Stimulated activated CD4-positive, alpha-beta T cell treated with anti-CD3 and anti-CD28 coated beads, Interleukin-2, amount 100 ng/mL, for 48 hours (primary cell): ENCODE measurements at regions not wholly inside any gene's neighbourhood (a gene's known extent, or its start where the extent isn't known, plus 50 kb on each side); places are given as distances from the start of the nearest gene placed in this dataset.
"Not testable (repeated sequence)": the region's sequence is repeated elsewhere in the genome, so short reads cannot be mapped to it uniquely, and the experiment has no call there.

ENCODE experiments used
- DNase-seq, 2 donors: peaks; one replicate each; pipeline ENCODE4 v3.0.0-alpha.2; 2020

DNA sequence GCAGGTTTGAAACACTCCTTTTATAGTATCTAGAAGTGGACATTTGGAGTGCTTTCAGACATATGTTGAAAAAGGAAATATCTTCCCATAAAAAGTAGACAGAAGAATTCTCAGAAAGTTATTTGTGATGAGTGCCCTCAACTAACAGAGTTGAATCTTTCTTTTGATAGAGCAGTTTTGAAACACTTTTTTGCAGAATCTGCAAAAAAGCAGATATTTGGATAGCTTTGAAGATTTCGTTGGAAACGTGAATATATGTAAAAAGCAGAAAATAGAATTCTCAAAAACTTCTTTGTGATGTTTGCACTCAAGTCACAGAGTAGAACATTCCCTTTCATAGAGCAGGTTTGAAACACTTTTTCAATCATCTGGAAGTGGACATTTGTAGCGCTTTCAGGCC lies 676.4 kb upstream of the ZNF337 start:
- DNase-seq = not testable (repeated sequence)

DNA sequence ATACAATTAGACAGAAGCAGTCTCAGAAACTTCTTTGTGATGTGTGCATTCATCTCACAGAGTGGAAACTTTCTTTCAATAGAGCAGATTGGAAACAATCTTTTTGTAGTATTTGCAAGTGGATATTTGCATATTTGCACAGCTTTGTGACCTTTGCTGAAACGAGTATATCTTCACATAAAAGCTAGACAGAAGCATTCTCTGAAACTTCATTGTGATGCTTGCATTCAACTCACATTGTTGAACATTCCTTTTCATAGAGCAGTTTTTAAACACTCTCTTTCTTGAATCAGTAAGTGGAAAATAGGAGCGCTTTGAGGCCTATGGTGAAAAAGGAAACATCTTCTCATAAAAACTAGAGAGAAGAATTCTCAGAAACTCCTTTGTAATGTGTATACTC lies 657.9 kb upstream of the ZNF337 start:
- no peak for DNase-seq

DNA sequence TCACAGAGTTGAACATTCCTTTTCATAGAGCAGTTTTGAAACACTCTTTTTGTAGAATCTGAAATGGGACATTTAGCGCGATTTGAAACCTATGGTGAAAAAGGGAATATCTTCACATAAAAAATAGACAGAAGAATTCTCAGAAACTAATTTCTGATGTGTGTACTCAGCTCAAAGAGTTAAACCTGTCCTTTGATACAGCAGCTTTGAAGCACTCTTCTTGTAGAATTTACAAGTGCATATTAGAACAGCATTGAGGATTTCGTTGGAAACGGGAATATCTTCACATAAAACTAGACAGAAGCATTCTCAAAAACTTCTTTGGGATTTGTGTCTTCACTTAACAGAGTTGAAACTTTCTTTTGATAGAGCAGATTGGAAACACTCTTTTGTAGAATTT lies 650.7 kb upstream of the ZNF337 start:
- no peak for DNase-seq

DNA sequence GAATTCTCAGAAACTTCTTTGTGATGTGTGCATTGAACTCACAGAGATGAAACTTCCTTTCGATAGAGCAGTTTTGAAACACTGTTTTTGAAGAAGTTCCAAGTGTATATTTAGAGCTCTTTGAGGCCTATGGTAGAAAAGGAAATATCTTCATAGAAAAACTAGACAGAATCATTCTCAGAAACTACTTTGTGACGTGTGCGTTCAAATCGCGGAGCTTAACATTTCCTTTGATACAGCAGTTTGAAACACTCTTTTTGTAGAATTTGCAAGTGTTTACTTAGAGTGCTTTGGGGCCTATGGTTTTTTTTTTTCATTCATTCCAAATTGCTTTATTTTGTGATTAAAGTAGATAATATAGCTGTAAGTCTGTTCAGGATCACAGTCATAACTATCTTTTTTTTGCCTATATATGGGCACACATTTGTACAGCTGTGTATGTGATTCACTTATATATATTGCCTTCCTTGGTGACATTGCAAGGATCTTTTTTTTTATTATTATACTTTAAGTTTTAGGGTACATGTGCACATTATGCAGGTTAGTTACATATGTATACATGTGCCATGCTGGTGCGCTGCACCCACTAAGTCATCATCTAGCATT lies 643.9 kb upstream of the ZNF337 start:
- not testable (repeated sequence) for DNase-seq

DNA sequence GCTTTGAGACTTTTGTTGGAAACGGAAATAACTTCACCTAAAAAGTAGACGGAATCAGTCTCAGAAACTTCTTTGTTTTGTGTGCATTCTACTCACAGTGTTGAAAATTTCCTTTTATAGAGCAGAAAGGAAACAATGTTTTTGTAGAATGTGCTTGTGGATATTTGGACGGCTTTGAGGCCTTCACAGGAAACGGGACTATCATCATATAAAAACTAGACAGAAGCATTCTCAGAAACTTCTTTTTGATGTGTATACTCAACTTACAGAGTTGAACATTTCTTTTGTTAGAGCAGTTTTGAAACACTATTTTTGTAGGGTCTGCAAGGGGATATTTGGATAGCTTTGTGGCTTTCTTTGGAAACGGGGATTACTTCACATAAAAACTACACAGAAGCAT lies 627.5 kb upstream of the ZNF337 start:
- DNase-seq = no peak

DNA sequence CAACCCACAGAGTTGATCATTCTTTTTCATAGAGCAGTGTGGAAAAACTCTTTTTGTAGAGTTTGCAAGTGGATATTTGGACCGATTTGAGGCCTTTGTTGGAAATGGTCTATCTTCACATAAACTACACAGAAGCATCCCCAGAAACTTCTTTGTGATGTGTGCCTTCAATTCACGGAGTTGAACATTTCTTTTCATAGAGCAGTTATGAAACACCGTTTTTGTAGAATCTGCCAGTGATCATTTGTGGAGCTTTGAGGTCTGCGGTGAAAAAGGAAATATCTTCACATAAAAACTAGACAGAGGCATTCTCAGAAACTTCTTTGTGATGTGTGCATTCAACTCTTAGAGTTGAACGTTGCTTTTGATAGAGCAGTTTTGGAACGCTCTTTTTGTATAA lies 618.4 kb upstream of the ZNF337 start:
- DNase-seq = no peak

DNA sequence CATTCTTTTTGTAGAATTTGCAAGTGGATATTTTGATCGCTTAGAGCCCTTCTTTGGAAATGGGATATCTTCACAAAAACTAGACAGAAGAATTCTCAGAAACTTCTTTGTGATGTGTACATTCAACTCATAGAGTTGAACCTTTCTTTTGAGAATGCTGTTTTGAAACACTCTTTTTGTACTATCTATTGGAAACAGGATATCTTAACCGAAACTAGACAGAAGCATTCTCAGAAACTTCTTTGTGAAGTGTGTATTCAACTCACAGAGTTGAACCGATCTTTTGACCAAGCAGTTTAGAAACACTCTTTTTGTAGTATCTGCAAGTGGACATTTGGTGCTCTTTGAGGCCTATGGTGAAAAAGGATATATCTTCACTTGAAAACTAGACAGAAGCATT lies 613.1 kb upstream of the ZNF337 start:
- DNase-seq = not testable (repeated sequence)

DNA sequence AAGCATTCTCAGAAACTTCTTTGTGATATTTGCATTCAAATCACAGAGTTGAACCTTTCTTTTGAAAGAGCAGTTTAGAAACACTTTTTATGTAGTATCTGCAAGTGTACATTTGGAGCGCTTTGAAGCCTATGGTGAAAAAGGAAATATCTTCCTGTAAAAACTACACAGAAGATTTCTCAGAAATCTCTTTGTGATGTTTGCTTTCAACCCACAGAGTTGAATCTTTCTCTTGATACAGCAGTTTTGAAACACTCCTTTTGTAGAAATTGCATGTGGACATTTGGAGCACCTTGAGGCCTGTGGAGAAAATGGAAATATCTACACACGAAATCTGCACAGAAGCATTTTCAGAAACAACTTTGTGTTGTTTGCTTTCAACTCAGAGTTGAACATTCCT lies 612.3 kb upstream of the ZNF337 start:
- DNase-seq = no peak

DNA sequence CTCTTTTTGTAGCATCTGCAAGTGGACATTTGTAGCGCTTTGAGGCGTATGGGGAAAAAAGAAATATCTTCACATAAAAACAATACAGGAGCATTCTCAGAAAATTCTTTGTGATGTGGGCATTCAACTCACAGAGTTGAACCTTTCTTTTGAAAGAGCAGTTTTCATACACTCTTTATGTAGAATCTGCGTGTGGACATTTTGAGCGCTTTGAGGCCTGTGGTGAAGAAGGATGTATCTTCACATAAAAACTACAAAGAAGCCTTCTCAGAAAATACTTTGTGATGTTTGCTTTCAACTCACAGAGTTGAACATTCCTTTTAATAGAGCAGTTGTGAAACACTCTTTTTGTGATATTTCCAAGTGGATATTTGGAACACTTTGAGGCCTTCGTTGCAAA lies 598.4 kb upstream of the ZNF337 start:
- no peak for DNase-seq

DNA sequence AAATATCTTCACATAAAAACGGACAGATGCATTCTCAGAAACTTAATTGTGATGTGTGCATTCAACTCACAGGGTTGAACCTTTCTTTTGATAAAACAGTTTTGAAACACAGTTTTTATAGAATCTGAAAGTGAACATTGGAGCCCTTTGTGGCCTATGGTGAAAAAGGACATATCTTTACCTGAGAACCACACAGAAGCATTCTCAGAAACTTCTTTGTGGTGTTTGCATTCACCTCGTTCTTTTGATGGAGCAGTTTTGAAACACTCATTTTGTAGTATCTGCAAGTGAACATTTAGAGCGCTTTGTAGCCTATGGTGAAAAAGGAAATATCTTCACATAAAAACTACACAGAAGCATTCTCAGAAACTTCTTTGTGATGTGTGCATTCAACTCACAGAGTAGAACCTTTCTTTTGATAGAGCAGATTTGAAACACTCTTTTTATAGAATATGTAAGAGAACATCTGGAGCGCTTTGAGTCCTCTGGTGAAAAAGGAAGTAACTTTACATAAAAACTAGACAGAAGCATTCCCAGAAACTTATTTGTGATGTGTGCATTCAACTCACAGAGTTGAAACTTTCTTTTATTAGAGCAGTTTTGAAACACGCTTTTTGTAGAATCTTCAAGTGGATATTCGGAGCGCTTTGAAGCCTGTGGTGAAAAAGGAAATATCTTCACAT lies 591.9 kb upstream of the ZNF337 start:
- not testable (repeated sequence) for DNase-seq

DNA sequence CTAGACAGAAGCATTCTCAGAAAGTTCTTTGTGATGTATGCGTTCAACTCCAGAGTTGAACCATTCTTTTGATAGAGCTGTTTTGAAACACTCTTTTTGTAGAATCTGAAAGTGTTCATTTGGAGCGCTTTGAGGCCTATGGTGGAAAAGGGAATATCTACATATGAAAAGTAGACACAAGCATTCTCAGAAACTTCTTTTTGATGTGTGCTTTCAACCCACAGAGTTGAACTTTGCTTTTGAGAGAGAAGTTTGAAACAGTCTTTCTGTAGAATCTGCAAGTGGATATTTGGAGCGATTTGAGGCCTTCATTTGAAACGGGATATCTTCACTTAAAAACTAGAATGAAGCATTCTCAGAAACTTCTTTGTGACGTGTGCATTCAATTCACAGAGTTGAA lies 582.6 kb upstream of the ZNF337 start:
- no peak for DNase-seq

DNA sequence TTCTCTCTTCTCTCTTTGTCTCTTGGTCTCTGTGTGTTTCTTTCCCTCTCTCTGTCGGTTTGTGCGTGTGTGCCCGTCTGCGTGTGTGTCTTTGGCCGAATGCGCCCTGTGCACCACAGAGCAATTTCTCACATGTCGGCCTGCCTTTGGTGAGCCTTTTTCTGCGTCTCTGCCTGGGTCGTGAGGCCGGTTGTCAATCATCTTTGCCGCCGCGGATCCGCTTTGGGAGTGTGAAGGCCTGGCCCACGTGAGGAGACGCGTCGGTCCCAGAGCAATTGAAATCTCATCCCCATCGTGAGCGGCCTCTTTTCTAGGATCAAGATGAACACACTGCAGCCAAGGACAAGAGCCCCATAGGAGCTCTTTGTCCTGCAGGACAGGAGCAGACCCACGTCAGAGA lies 580.7 kb upstream of the ZNF337 start:
- DNase-seq = no peak

DNA sequence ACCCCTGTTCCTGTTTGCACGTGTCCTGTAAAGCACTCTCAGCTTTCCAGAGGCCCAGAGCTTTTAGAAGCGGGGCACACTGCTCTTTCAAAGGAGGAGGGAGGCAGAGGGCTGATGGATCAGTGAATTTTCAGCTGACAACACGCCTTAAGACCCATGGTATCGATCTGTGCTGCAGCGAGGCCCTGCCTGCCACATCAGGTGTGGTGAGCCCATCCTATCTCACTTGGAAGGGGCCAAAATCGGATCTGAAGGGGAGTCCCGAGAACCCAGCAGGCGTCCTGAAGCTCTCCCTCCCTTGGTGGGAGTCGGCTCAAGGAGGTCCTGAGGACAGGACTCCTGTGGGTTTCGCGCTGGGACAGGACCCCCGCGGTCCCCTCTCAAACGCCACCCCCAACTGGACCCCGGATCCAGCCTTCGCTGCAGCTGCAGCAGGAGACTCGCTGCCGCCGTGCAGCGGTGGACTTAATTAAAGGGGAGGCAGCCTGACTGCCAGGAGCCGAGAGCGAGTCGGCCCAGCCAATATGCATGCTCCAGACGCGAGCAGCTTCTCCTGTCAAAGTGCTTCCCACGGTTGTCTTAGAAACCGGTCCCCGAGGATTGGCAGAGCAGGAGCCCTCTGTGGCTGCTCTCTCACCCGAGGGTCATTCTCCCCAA lies 580.0 kb upstream of the ZNF337 start:
- DNase-seq = no peak

DNA sequence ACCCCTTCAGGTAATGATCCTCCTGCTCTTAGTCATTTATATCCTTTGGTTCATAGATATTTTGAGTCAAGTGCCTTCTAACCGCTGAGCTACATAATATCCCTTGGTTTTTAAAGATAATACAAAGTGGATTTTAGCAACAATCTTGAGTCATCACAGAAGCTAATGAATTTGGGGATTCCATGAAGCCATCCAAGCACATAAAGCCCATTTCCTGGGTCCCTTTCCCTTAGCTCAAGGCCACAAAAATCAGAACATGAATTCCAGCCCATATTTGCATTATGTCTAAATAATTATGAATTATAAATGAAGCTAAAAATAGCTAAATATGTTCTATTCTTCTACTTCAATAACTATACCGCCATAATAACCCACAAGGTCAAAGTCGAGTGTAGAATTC lies 572.1 kb upstream of the ZNF337 start:
- DNase-seq = not testable (repeated sequence)

DNA sequence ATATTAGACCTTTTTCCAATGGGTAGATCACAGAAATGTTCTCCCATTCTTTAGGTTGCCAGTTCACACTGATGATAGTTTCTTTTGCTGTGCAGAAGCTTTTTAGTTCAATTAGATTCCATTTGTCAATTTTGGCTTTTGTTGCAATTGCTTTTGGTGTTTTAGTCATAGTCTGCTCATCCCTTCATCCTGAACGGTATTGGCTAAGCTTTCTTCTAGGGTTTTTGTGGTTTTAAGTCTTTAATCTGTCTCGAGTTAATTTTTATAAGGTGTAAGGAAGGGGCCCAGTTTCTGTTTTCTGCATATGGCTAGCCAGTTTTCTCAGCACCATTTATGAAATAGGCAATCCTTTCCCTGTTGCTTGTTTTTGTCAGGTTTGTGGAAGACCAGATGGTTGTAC lies 564.3 kb upstream of the ZNF337 start:
- DNase-seq = not testable (repeated sequence)

DNA sequence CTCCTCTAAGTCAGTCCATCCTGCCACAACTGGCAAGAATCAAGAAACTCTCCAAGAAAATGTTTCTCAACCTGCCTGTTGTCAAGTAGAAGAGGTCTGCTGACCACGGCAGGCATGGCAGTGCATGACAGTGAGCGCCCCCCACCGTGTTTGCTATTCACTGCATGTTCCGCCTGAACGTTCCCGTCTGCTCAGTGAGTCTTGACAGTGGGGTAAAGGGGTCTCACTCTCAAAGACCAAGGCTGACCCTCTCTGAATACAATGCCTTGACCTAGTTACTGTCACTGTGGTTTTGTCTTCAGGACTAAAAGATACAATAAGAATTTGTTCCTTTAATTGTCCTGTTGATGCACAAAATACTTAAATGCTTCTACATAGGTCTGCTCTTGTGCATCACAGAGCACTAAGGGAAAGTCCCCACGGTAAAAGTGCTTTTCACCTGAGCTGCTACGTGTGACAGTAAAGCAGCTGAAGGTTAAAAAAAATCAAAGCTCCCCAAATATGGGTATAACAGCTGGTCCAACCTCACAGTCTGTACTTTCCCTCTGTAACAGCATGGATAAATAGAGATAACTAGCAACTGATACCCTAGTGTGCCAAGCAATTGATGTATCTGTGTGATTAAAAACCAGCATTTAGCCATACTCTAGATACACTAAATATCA lies 555.8 kb upstream of the ZNF337 start:
- not testable (repeated sequence) for DNase-seq

DNA sequence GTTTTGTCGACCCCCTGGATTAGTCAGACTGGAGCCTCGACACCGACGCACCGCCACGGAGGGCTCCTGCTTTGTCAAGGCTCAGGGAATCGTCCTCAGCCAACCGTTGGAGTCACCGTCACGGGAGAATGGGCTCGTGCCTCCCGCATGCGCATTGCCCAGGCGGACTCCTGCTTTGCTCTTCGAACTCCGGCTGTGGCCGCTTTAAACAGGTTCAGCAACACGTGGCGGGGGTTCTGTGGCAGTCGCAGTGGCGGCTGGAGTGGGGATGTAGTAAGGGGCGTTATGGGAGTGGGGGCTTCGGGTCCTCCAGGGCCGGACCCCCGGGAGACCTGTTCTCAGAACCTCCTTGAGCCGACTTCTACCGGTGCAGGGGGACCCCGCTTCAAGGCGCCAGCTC lies 554.7 kb upstream of the ZNF337 start:
- not testable (repeated sequence) for DNase-seq

DNA sequence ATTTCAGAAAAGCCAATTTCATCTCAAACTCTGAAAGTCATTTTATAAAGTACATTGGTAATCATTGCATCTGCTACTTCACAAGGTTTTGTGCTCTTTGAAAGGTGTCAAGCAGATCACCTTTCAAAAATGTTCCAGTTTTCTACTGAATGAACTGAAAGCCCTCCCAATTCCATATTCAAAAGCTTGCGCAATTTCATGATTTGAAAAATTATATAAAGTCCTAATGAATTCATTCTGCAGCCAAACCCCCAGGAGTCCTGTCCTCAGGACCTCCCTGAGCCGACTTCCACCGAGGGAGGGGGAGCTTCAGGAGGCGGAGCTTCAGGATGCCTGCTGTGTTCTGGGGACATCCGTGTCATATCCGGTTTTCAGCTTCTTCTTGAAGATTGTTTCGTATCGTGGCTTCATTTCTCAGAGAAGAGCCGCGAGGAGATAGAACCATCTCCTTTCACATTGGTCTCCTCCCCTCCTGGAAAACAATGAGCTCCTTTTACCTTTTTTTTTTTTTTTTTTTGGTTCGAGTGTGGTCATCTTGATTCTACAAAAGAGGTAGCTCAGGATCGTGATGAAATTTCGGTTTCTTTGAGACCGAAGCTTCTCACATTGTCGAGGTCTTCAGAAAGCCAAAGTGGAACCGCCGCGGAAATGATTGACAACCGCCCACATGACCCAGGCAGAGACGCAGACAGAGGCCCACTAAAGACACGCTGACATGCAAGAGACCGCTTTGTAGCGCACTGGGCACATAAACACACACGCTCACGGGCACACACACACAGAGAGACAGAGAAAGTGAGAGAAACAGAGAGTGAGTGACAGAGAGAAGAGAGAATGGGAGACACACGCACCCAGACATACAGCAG lies 553.8 kb upstream of the ZNF337 start:
- DNase-seq = not testable (repeated sequence)

DNA sequence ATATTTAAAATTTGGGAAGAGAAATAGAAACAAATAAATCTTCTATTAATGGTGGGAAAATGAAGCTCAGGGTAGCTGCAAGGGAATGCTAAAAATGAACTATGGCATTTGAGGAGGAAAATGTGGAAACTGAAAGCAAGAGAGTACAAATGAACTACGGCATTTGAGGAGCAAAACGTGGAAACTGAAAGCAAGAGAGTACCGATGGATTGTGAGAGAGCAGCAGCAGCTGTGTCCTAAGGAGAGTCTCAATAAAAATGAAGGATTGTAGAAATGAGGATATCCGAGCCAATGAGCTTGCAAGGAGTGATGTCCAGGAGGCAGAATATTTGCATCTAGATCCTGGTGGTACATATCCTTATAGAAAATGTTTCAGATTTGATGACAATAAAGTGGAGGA lies 547.1 kb upstream of the ZNF337 start:
- DNase-seq = no peak

DNA sequence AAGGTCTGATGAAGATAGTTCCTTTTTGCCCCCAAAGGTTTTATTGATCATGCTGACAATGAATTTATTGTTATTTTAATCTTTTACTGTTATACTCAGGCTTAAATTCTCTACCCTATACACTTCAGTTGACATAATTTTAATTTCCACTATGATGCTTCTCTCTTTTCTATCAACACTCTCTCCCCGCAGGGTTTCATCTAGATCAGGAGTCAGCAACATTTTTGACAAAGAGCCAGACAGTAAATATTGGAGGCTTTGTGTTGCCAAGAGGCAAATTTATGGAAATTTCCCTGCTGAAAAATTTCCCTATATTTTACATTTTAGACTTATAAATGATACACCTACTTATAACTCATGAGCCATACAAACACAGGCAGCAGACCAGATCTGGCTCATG lies 524.0 kb upstream of the ZNF337 start:
- not testable (repeated sequence) for DNase-seq

DNA sequence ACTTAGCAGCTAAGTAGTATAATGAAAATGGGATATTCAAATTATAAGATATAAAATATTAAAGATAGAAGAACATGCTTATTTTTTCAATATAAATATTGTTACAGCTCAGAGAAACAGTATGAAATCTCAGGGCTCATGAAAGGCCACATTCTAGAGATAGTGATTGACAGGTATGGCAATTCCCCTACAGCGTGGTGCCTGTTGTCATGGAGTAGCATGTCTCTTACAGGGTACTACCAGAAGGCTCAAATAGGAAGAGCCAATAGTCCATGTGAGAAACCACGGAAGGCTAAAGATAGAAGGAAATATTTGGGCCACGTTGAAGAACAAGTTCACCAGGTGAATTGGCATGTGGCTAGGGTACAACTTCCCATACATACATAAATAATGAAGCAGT lies 522.9 kb upstream of the ZNF337 start:
- DNase-seq = not testable (repeated sequence)

DNA sequence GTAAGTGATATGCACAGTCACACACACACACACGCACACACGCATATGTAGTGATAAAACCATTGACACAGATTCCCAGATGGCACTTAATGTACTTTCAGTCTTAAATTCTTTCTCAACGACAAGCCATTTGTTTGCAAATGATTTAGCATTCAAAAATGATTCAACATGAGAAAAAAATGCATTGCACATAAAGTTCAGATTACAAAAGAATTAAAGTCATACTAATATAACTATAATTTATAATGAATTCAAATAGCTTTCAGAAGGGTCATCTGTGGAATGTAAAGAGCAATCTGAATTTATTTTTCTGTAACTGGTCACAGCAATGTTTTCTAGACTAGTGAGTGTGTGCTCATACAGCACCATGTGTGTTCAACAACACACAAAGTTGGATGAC lies 521.6 kb upstream of the ZNF337 start:
- no peak for DNase-seq

DNA sequence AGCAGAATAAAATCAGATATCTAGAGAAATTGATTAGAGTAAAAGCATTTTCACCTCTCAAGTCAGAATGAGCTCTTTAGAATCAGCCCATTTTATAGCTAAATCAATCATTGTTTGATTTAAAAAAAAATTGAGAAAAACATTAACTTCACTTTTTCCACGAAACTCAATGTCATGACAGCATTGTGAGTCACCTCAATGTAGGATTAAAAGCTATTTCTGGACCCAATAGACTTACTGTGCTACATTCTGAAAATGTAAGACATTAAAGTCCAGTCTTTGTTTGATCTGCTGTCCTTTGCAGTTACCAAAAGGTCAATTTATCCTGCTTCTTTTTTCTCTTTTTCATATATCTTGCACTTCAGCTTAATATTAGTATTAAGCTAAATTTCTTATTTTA lies 519.4 kb upstream of the ZNF337 start:
- no peak for DNase-seq
